Stimulated activated CD4-positive, alpha-beta T cell treated with anti-CD3 and anti-CD28 coated beads, TNF-alpha, amount 100 ng/mL, for 24 hours (primary cell): ENCODE measurements at regions not wholly inside any gene's neighbourhood (a gene's known extent, or its start where the extent isn't known, plus 50 kb on each side); places are given as distances from the start of the nearest gene placed in this dataset.
"Not testable (repeated sequence)": the region's sequence is repeated elsewhere in the genome, so short reads cannot be mapped to it uniquely, and the experiment has no call there.

Experiments used
- DNase-seq, 3 experiments: peaks; one replicate each; pipeline ENCODE4 v3.0.0-alpha.2; 2020; ENCODE audit warnings: low read depth in 3 of 3

- DNase-seq, result no peak
Observed at GRCh38 chrX:110511238-110511637, 152.6 kb downstream of the RTL9 start.

- no peak for DNase-seq
Observed at GRCh38 chrX:110512341-110512740, 153.7 kb downstream of the RTL9 start.

- DNase-seq, result no peak
Observed at GRCh38 chrX:110514509-110514908, 155.9 kb downstream of the RTL9 start.

- no peak for DNase-seq
Observed at GRCh38 chrX:110519501-110519900, 160.9 kb downstream of the RTL9 start.

GRCh38 chrX:110519906-110520452 is 161.3 kb downstream of the RTL9 start:
- DNase-seq, result no peak

- not testable (repeated sequence) for DNase-seq
Observed at GRCh38 chrX:110520652-110521051, 162.0 kb downstream of the RTL9 start.

GRCh38 chrX:110531873-110532580 is 173.4 kb downstream of the RTL9 start:
- DNase-seq, result no peak

GRCh38 chrX:110532581-110532931 is 173.9 kb downstream of the RTL9 start:
- DNase-seq, result no peak

- no peak for DNase-seq
Observed at GRCh38 chrX:110536816-110537215, 178.2 kb downstream of the RTL9 start.

GRCh38 chrX:110541266-110541665 is 182.6 kb downstream of the RTL9 start:
- no peak for DNase-seq

GRCh38 chrX:110550854-110551253 is 192.2 kb downstream of the RTL9 start:
- not testable (repeated sequence) for DNase-seq

- no peak for DNase-seq
Observed at GRCh38 chrX:110557864-110558263, 199.2 kb downstream of the RTL9 start.

GRCh38 chrX:110558406-110558805 is 199.8 kb downstream of the RTL9 start:
- no peak for DNase-seq

- no peak for DNase-seq
Observed at GRCh38 chrX:110561034-110561433, 202.4 kb downstream of the RTL9 start.

GRCh38 chrX:110563282-110563681 is 204.6 kb downstream of the RTL9 start:
- DNase-seq, result no peak

GRCh38 chrX:110568441-110568840 is 209.8 kb downstream of the RTL9 start:
- no peak for DNase-seq

GRCh38 chrX:110569506-110569905 is 210.9 kb downstream of the RTL9 start:
- no peak for DNase-seq

GRCh38 chrX:110578270-110578669 is 217.3 kb downstream of the CHRDL1 start:
- no peak for DNase-seq

GRCh38 chrX:110584083-110584482 is 211.5 kb downstream of the CHRDL1 start:
- no peak for DNase-seq

GRCh38 chrX:110588164-110588563 is 207.5 kb downstream of the CHRDL1 start:
- DNase-seq, result no peak

- DNase-seq, result no peak
Observed at GRCh38 chrX:110588853-110589252, 206.8 kb downstream of the CHRDL1 start.

GRCh38 chrX:110600745-110601310 is 194.8 kb downstream of the CHRDL1 start:
- no peak for DNase-seq

- no peak for DNase-seq
Observed at GRCh38 chrX:110614596-110614995, 181.0 kb downstream of the CHRDL1 start.
